Breast epithelium (tissue), 3 donors: ENCODE measurements at regions not wholly inside any gene's neighbourhood (a gene's known extent, or its start where the extent isn't known, plus 50 kb on each side); places are given as distances from the start of the nearest gene placed in this dataset.

Experiments used
- CTCF ChIP-seq, 3 donors: fragments of 450-650 bp; IDR thresholded peaks; one replicate each; pipeline ENCODE4 v1.5.1; 2016 to 2017; ENCODE audit warnings: antibody characterized with exemption in 3 of 3, mild to moderate bottlenecking in 3 of 3, moderate library complexity in 3 of 3
- POLR2A ChIP-seq: fragments of 450-650 bp; IDR thresholded peaks from one replicate; pipeline ENCODE4 v1.6.1; 2016; ENCODE audit warnings: antibody characterized with exemption, mild to moderate bottlenecking, moderate library complexity

GRCh38 chr3:107208100-107208499 lies 169.1 kb upstream of the CCDC54 start:
- TF ChIP-seq CTCF (IDR thresholded peaks at IDR 0.05) (no peak), POLR2A (no peak)
